ENCODE measurements at regions not wholly inside any gene's neighbourhood (a gene's known extent, or its start where the extent isn't known, plus 50 kb on each side); places are given as distances from the start of the nearest gene placed in this dataset.
A peak's percentile ranks its signal among the peaks of the same experiment; 100 is the strongest.

GRCh38 chr11:130999992-131000770, 83.9 kb upstream of the SNX19 start:
- intact Hi-C loops (cut with micrococcal nuclease) (no loop called here), in situ Hi-C loops (cut with MboI) (no loop called here)
- H3K9ac ChIP-seq (ENCODE audit: insufficient read depth in 1 of 2, low read depth in 2 of 2, low read length in 2 of 2), result no peak overlapping the region
- no peak for ATAC-seq
- H3K79me2 ChIP-seq (ENCODE audit: control insufficient read depth, insufficient read depth, low read length), result no peaks in the 10 kb centered on the region
- POLR2A ChIA-PET, result no interaction called here
- H2AFZ ChIP-seq (ENCODE audit: low read depth, low read length), result no peak overlapping the region
- no peak for DNase-seq (ENCODE audit: extremely low read depth in 1 of 4, low spot score in 3 of 4)
- no peak overlapping the region for H3K4me3 ChIP-seq
- WGBS (ENCODE audit: insufficient coverage, low coverage, missing lambda C conversion rate), result 2% methylated on average over 3 of the region's 3 CpGs
- TF ChIP-seq ZNF316 (IDR thresholded peaks at IDR 0.05) (0 out of 2 replicates have a peak, but pooled peaks have one; percentile 5), ZNF75A (CRISPR knock-in tag; IDR thresholded peaks at IDR 0.05) (no peak)
- no peak overlapping the region for H3K27ac ChIP-seq (ENCODE audit: extremely low read depth, low read depth, low read length)
- H3K4me2 ChIP-seq (ENCODE audit: insufficient read depth, low read length), result no peak overlapping the region
- FAIRE-seq, result no peak
- CTCF ChIA-PET (ENCODE audit: low intra/inter-chr PET ratio), result no interaction called here
- no peaks in the 10 kb centered on the region for H3K27me3 ChIP-seq (ENCODE audit: control insufficient read depth in 2 of 2, insufficient read depth in 2 of 2, low read length in 2 of 2)
- no TSS peak for BruUV-seq (replicated peaks)
- H4K20me1 ChIP-seq (replicated peaks; ENCODE audit: control insufficient read depth, insufficient read depth, low read length), result no peaks in the 10 kb centered on the region
- H3K9me3 ChIP-seq (replicated peaks; ENCODE audit: control insufficient read depth, insufficient read depth, low read depth, low read length), result no peaks in the 10 kb centered on the region
- no peaks in the 10 kb centered on the region for H3K9me1 ChIP-seq (ENCODE audit: control insufficient read depth, insufficient read depth, low read length)
- no peaks in the 10 kb centered on the region for H3K4me1 ChIP-seq (replicated peaks in 1 of 2; ENCODE audit: control insufficient read depth in 2 of 2, insufficient read depth in 2 of 2, low read length in 2 of 2)
- H3K36me3 ChIP-seq (ENCODE audit: control insufficient read depth, insufficient read depth, low read length), result no peaks in the 10 kb centered on the region

- Histone ChIP-seq H4K20me1 (replicated peaks; ENCODE audit: control insufficient read depth, insufficient read depth, low read length) (no peaks in the 10 kb centered on the region), H3K27me3 (ENCODE audit: control insufficient read depth in 2 of 2, insufficient read depth in 2 of 2, low read length in 2 of 2) (no peaks in the 10 kb centered on the region), H3K27ac (ENCODE audit: extremely low read depth, low read depth, low read length) (no peak overlapping the region), H2AFZ (ENCODE audit: low read depth, low read length) (no peak overlapping the region), H3K9me3 (replicated peaks; ENCODE audit: control insufficient read depth, insufficient read depth, low read depth, low read length) (no peaks in the 10 kb centered on the region), H3K79me2 (ENCODE audit: control insufficient read depth, insufficient read depth, low read length) (no peaks in the 10 kb centered on the region), H3K4me2 (ENCODE audit: insufficient read depth, low read length) (no peak overlapping the region), H3K9me1 (ENCODE audit: control insufficient read depth, insufficient read depth, low read length) (no peaks in the 10 kb centered on the region), H3K36me3 (ENCODE audit: control insufficient read depth, insufficient read depth, low read length) (no peaks in the 10 kb centered on the region), H3K9ac (ENCODE audit: insufficient read depth in 1 of 2, low read depth in 2 of 2, low read length in 2 of 2) (no peak overlapping the region), H3K4me3 (no peak overlapping the region), H3K4me1 (replicated peaks in 1 of 2; ENCODE audit: control insufficient read depth in 2 of 2, insufficient read depth in 2 of 2, low read length in 2 of 2) (no peaks in the 10 kb centered on the region)
- no peak for FAIRE-seq
- no peak for ATAC-seq
- BruUV-seq (replicated peaks), result no TSS peak
- in situ Hi-C loops (cut with MboI), result no loop called here
- CTCF ChIA-PET (ENCODE audit: low intra/inter-chr PET ratio), result no interaction called here
- POLR2A ChIA-PET, result no interaction called here
- WGBS (ENCODE audit: insufficient coverage, low coverage, missing lambda C conversion rate), result 2% methylated on average over 6 of the region's 6 CpGs
- DNase-seq (ENCODE audit: extremely low read depth in 1 of 4, low spot score in 3 of 4), result no peak
- intact Hi-C loops (cut with micrococcal nuclease), result no loop called here
- TF ChIP-seq ZBTB9 (CRISPR knock-in tag; IDR thresholded peaks at IDR 0.05), result no peak
- no peak for TF ChIP-seq LCOR (CRISPR knock-in tag; IDR thresholded peaks at IDR 0.05)
- TF ChIP-seq XRCC3 (IDR thresholded peaks at IDR 0.05), result no peak
- no peak for TF ChIP-seq BRF1 (IDR thresholded peaks at IDR 0.05; ENCODE audit: borderline replicate concordance, extremely low read depth, insufficient read length)
- TF ChIP-seq OTX1 (CRISPR knock-in tag; IDR thresholded peaks at IDR 0.05), result no peak
- no peak for TF ChIP-seq CREB1 (IDR thresholded peaks at IDR 0.05)
- TF ChIP-seq CREB1 (CRISPR knock-in tag; IDR thresholded peaks at IDR 0.05), result no peak
- TF ChIP-seq ZBTB11 (CRISPR knock-in tag; IDR thresholded peaks at IDR 0.05), result no peak
- TF ChIP-seq NBN (IDR thresholded peaks at IDR 0.05; ENCODE audit: low read depth), result no peak
- no peak for TF ChIP-seq ZFP36 (IDR thresholded peaks at IDR 0.05; ENCODE audit: low read depth, low read length, partially characterized antibody)
These were observed 85.9 kb upstream of the SNX19 start for GRCh38 chr11:131002145-131002544.

Data from K562 (cell line).